H9 (cell line): ENCODE measurements at regions not wholly inside any gene's neighbourhood (a gene's known extent, or its start where the extent isn't known, plus 50 kb on each side); places are given as distances from the start of the nearest gene placed in this dataset.

Experiments
- DNase-seq: peaks from one replicate; pipeline ENCODE4 v3.0.0-alpha.2; 2017
- H2AFZ ChIP-seq: one replicate; pipeline ENCODE4 v1.6.1; 2013; ENCODE audit warnings: mild to moderate bottlenecking, low read length, control low read depth, moderate library complexity
- H2AK5ac ChIP-seq: 2 replicates; pipeline ENCODE4 v1.6.1; 2013; ENCODE audit warnings: low read length, control low read depth, mixed read lengths; ENCODE audit not compliant: insufficient read length
- H2BK120ac ChIP-seq: one replicate; pipeline ENCODE4 v1.6.1; 2013; ENCODE audit warnings: low read depth, mild to moderate bottlenecking, low read length, control low read depth, inconsistent platforms; ENCODE audit not compliant: poor library complexity, severe bottlenecking
- H2BK12ac ChIP-seq: 2 replicates; pipeline ENCODE4 v1.6.1; 2013; ENCODE audit warnings: low read length, control low read depth, mixed read lengths, low read depth; ENCODE audit not compliant: insufficient read length
- H2BK15ac ChIP-seq: 2 replicates; pipeline ENCODE4 v1.6.1; 2013; ENCODE audit warnings: low read depth, low read length, control low read depth
- H2BK20ac ChIP-seq: one replicate; pipeline ENCODE4 v1.6.1; 2013; ENCODE audit warnings: low read depth, mild to moderate bottlenecking, low read length, control low read depth, inconsistent platforms; ENCODE audit not compliant: poor library complexity, severe bottlenecking
- H2BK5ac ChIP-seq: 2 replicates; pipeline ENCODE4 v1.6.1; 2013; ENCODE audit warnings: low read length, control low read depth, mixed read lengths; ENCODE audit not compliant: insufficient read length
- H3K14ac ChIP-seq: 2 replicates; pipeline ENCODE4 v1.6.1; 2013; ENCODE audit warnings: low read length, control low read depth; ENCODE audit not compliant: insufficient read depth
- H3K18ac ChIP-seq: 2 replicates; pipeline ENCODE4 v1.6.1; 2013; ENCODE audit warnings: low read depth, mild to moderate bottlenecking, mixed read lengths, low read length, control low read depth; ENCODE audit not compliant: insufficient read length
- H3K23ac ChIP-seq: 2 replicates; pipeline ENCODE4 v1.6.1; 2013; ENCODE audit warnings: low read length, control low read depth, mixed read lengths, low read depth; ENCODE audit not compliant: insufficient read length
- H3K23me2 ChIP-seq: 2 replicates; pipeline ENCODE4 v1.6.1; 2013; ENCODE audit warnings: low read depth, mild to moderate bottlenecking, mixed read lengths, low read length, control low read depth; ENCODE audit not compliant: insufficient read length, poor library complexity, severe bottlenecking
- H3K27ac ChIP-seq: 2 replicates; pipeline ENCODE4 v1.5.1; 2013; ENCODE audit warnings: low read length, control low read depth, mixed read lengths, low read depth; ENCODE audit not compliant: insufficient read length
- H3K27me3 ChIP-seq: 2 replicates; pipeline ENCODE4 v1.6.1; 2013; ENCODE audit warnings: low read length, control low read depth, inconsistent platforms; ENCODE audit not compliant: insufficient read depth
- H3K4ac ChIP-seq: 2 replicates; pipeline ENCODE4 v1.6.1; 2013; ENCODE audit warnings: low read depth, mild to moderate bottlenecking, control low read depth, inconsistent platforms, low read length, moderate library complexity
- H3K4me1 ChIP-seq: 2 replicates; pipeline ENCODE4 v1.6.1; 2013; ENCODE audit warnings: low read length, control low read depth, inconsistent platforms; ENCODE audit not compliant: insufficient read depth
- H3K4me2 ChIP-seq: 2 replicates; pipeline ENCODE4 v1.6.1; 2013; ENCODE audit warnings: low read length, control low read depth, mixed read lengths; ENCODE audit not compliant: insufficient read length, insufficient read depth
- H3K56ac ChIP-seq: 2 replicates; pipeline ENCODE4 v1.6.1; 2013; ENCODE audit warnings: low read depth, mild to moderate bottlenecking, mixed read lengths, low read length, control low read depth; ENCODE audit not compliant: insufficient read length
- H3K79me1 ChIP-seq: 2 replicates; pipeline ENCODE4 v1.6.1; 2013; ENCODE audit warnings: low read depth, mild to moderate bottlenecking, moderate library complexity, low read length, control low read depth, inconsistent platforms; ENCODE audit not compliant: insufficient read depth, poor library complexity, severe bottlenecking
- H3K79me2 ChIP-seq: 2 replicates; pipeline ENCODE4 v1.6.1; 2013; ENCODE audit warnings: low read length, control low read depth, inconsistent platforms; ENCODE audit not compliant: insufficient read depth
- H3K9ac ChIP-seq: 2 replicates; pipeline ENCODE4 v1.6.1; 2013; ENCODE audit warnings: low read length, control low read depth, mixed read lengths; ENCODE audit not compliant: insufficient read length; ENCODE audit errors: extremely low read depth
- H3K9me3 ChIP-seq: one replicate; pipeline ENCODE4 v1.6.1; 2013; ENCODE audit warnings: low read depth, low read length, inconsistent platforms; ENCODE audit not compliant: control insufficient read depth
- H3T11ph ChIP-seq: one replicate; pipeline ENCODE4 v1.6.1; 2013; ENCODE audit warnings: mild to moderate bottlenecking, low read length, control low read depth, inconsistent platforms
- H4K20me1 ChIP-seq: one replicate; pipeline ENCODE4 v1.6.1; 2013; ENCODE audit not compliant: control insufficient read depth, insufficient read length, insufficient read depth
- H4K5ac ChIP-seq: 2 replicates; pipeline ENCODE4 v1.6.1; 2013; ENCODE audit warnings: low read depth, mild to moderate bottlenecking, mixed read lengths, low read length, control low read depth; ENCODE audit not compliant: insufficient read length
- H4K8ac ChIP-seq: replicated peaks from 2 replicates; pipeline ENCODE4 v1.6.1; 2013; ENCODE audit warnings: low read length, control low read depth, mixed read lengths, low read depth; ENCODE audit not compliant: insufficient read length
- H4K91ac ChIP-seq: 2 replicates; pipeline ENCODE4 v1.6.1; 2013; ENCODE audit warnings: low read depth, mild to moderate bottlenecking, moderate library complexity, mixed read lengths, low read length, control low read depth; ENCODE audit not compliant: insufficient read length
- H3K27ac Mint-ChIP-seq, 3 experiments: 2 replicates in 2 of 3; 3 replicates in 1 of 3; pipeline ENCODE4 v1.8.0; 2020 to 2021; ENCODE audit warnings: mixed read lengths in 3 of 3, mild to moderate bottlenecking in 1 of 3, moderate library complexity in 1 of 3
- H3K27me3 Mint-ChIP-seq: 2 replicates; pipeline ENCODE4 v1.8.0; 2021; ENCODE audit warnings: low read depth, mild to moderate bottlenecking, moderate library complexity, mixed read lengths
- H3K36me3 Mint-ChIP-seq, 3 experiments: 2 replicates in 2 of 3; 3 replicates in 1 of 3; pipeline ENCODE4 v1.8.0; 2020 to 2021; ENCODE audit warnings: low read depth in 3 of 3, mixed read lengths in 3 of 3; ENCODE audit not compliant: insufficient read depth in 1 of 3
- H3K4me1 Mint-ChIP-seq, 2 experiments: 2 replicates each; pipeline ENCODE4 v1.8.0; 2020; ENCODE audit warnings: mixed read lengths in 2 of 2
- H3K4me3 Mint-ChIP-seq, 2 experiments: 2 replicates in 1 of 2; 3 replicates in 1 of 2; pipeline ENCODE4 v1.8.0; 2020 to 2021; ENCODE audit warnings: mild to moderate bottlenecking in 2 of 2, mixed read lengths in 2 of 2, moderate library complexity in 1 of 2
- H3K9me3 Mint-ChIP-seq, 2 experiments: 2 replicates in 1 of 2; 3 replicates in 1 of 2; pipeline ENCODE4 v1.8.0; 2020; ENCODE audit warnings: mild to moderate bottlenecking in 2 of 2, mixed read lengths in 2 of 2, moderate library complexity in 1 of 2
- CTCF ChIP-seq: fragments of 200-600 bp; sonication (generic); conservative IDR thresholded peaks from 3 replicates; pipeline ENCODE4 v1.8.0; 2021; ENCODE audit warnings: antibody characterized with exemption, mild to moderate bottlenecking
- WGBS: extraction: QIAGEN DNeasy Blood & Tissue Kit; methylation state at CpG from one replicate; pipeline ENCODE4 v1.1.7; 2013; ENCODE audit warnings: missing lambda C conversion rate, low lambda C conversion rate, mixed read lengths; ENCODE audit not compliant: insufficient read length; ENCODE audit errors: extremely low coverage; 5-methylcytosine and 5-hydroxymethylcytosine counted together

GRCh38 chr9:134230092-134230941 is 66.0 kb upstream of the RNU6ATAC start:
- Histone ChIP-seq H3K23ac (no peak overlapping the region), H2BK20ac (no peak overlapping the region), H2BK12ac (no peak overlapping the region), H3K79me2 (no peaks in the 10 kb centered on the region), H4K20me1 (no peaks in the 10 kb centered on the region), H3K27ac (no peak overlapping the region), H3K27me3 (no peaks in the 10 kb centered on the region), H3K9ac (no peak overlapping the region), H2AFZ (no peak overlapping the region), H3K18ac (no peak overlapping the region), H3T11ph (no peak overlapping the region), H3K4me1 (no peaks in the 10 kb centered on the region), H4K8ac (no peak overlapping the region), H3K14ac (no peak overlapping the region), H3K56ac (no peak overlapping the region), H2AK5ac (no peak overlapping the region), H3K4ac (no peak overlapping the region), H3K79me1 (no peaks in the 10 kb centered on the region), H4K5ac (no peak overlapping the region), H3K23me2 (no peaks in the 10 kb centered on the region), H3K4me2 (no peak overlapping the region), H2BK5ac (no peak overlapping the region), H3K9me3 (no peaks in the 10 kb centered on the region), H4K91ac (no peak overlapping the region), H2BK15ac (no peak overlapping the region), H2BK120ac (no peak overlapping the region)
- Mint-ChIP-seq H3K4me3 (no peak overlapping the region), H3K9me3 (no peaks in the 10 kb centered on the region), H3K27ac (peak overlapping the region in 2 of 3 experiments; percentile 56 to 77; a peak in 2 of 7 replicates), H3K4me1 (peaks cover 0 to 9% of the 10 kb centered on the region in 2 experiments; a peak in 2 of 4 replicates), H3K36me3 (peaks cover 0 to 2% (median 0%) of the 10 kb centered on the region in 3 experiments; a peak in 1 of 7 replicates), H3K27me3 (no peaks in the 10 kb centered on the region; the same call in 1 of the 2 replicates)
- no CpG with 5 or more reads among the region's 28 CpGs for WGBS
- no peak for TF ChIP-seq CTCF
- DNase-seq = no peak
